ELF-1 (cell line): ENCODE measurements at regions not wholly inside any gene's neighbourhood (a gene's known extent, or its start where the extent isn't known, plus 50 kb on each side); places are given as distances from the start of the nearest gene placed in this dataset.

Experiments
- DNase-seq: peaks from one replicate; pipeline ENCODE4 v3.0.0-alpha.2; 2016; ENCODE audit warnings: low read depth, low spot score

GRCh38 chr10:21264271-21264670 is 261.2 kb downstream of the SKIDA1 start:
- no peak for DNase-seq

- no peak for DNase-seq
Measured at GRCh38 chr10:21263839-21264238, 261.6 kb downstream of the SKIDA1 start.

- no peak for DNase-seq
Measured at GRCh38 chr10:21263263-21263803, 262.1 kb downstream of the SKIDA1 start.

- DNase-seq, result no peak
Measured at GRCh38 chr10:21261842-21262294, 263.6 kb downstream of the SKIDA1 start.

GRCh38 chr10:21260506-21261149 is 264.9 kb downstream of the SKIDA1 start:
- DNase-seq, result no peak

GRCh38 chr10:21260066-21260465 is 265.4 kb downstream of the SKIDA1 start:
- no peak for DNase-seq

GRCh38 chr10:21257919-21258318 is 267.6 kb downstream of the SKIDA1 start:
- no peak for DNase-seq

- no peak for DNase-seq
Measured at GRCh38 chr10:21257191-21257590, 268.3 kb downstream of the SKIDA1 start.

- DNase-seq, result no peak
Measured at GRCh38 chr10:21249435-21249834, 276.0 kb downstream of the SKIDA1 start.

GRCh38 chr10:21247592-21247991 is 277.9 kb downstream of the SKIDA1 start:
- DNase-seq, result no peak

- DNase-seq, result no peak
Measured at GRCh38 chr10:21246178-21246577, 279.3 kb downstream of the SKIDA1 start.

- DNase-seq, result no peak
Measured at GRCh38 chr10:21243748-21244257, 281.7 kb downstream of the SKIDA1 start.

GRCh38 chr10:21242915-21243314 is 282.6 kb downstream of the SKIDA1 start:
- no peak for DNase-seq

GRCh38 chr10:21238717-21239116 is 286.8 kb downstream of the SKIDA1 start:
- DNase-seq, result no peak

GRCh38 chr10:21238044-21238443 is 287.4 kb downstream of the SKIDA1 start:
- DNase-seq, result no peak

- DNase-seq, result no peak
Measured at GRCh38 chr10:21234761-21235160, 290.7 kb downstream of the SKIDA1 start.

- DNase-seq, result no peak
Measured at GRCh38 chr10:21230219-21230618, 295.3 kb downstream of the SKIDA1 start.

GRCh38 chr10:21217748-21218367 is 307.6 kb downstream of the SKIDA1 start:
- no peak for DNase-seq

GRCh38 chr10:21217107-21217506 is 308.4 kb downstream of the SKIDA1 start:
- no peak for DNase-seq

GRCh38 chr10:21214329-21214728 is 311.2 kb downstream of the SKIDA1 start:
- no peak for DNase-seq

GRCh38 chr10:21213381-21213780 is 312.1 kb downstream of the SKIDA1 start:
- DNase-seq, result peak; percentile 14

GRCh38 chr10:21212912-21213311 is 312.6 kb downstream of the SKIDA1 start:
- DNase-seq, result no peak

GRCh38 chr10:21212348-21212747 is 313.1 kb downstream of the SKIDA1 start:
- DNase-seq, result no peak
